ENCODE measurements at regions not wholly inside any gene's neighbourhood (a gene's known extent, or its start where the extent isn't known, plus 50 kb on each side); places are given as distances from the start of the nearest gene placed in this dataset.

- DNase-seq (ENCODE audit: low read depth in 3 of 3): no peak
Measured at GRCh38 chrX:9147726-9148125, 113.8 kb upstream of the FAM9B start.

DNA sequence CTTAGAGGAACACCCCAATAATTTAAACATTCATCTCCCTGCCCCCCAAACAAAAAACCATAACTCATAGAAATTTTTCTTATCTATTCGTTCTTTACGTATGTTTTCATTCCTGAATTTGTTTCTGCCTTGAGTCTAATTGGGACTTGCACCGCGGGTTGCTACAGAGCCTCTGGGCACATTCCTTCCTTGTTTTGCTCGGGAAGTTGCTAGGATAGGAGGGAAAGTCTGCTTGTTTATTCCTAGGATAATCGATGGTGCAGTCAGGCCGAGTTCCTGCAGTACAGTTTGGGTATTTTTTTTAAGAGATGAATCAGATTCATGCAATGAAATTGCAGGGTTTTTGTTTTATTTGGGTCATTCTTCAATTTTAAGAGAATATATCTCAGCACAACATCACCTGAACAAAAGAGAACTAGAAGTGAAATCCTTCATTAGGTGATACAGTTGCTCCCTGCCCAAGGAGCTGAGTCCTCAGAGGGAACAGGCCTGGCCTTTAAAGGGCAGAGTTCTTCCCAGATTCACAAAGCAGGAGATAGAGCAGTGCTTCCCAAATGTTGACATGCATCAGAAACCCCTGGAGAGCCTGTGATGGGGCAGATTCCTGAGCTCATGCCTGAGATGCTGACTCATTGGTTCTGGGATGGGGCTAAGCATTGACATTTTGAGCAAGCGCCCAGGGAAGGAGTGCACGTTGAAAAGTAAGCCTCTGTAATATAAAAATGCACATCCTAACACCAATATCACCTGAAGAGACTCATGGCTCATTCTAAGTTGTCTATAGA, 114.9 kb upstream of the FAM9B start:
- DNase-seq (ENCODE audit: low read depth in 3 of 3): no peak

- no peak for DNase-seq (ENCODE audit: low read depth in 3 of 3)
Measured at GRCh38 chrX:9149501-9150245, 115.7 kb upstream of the FAM9B start.

DNA sequence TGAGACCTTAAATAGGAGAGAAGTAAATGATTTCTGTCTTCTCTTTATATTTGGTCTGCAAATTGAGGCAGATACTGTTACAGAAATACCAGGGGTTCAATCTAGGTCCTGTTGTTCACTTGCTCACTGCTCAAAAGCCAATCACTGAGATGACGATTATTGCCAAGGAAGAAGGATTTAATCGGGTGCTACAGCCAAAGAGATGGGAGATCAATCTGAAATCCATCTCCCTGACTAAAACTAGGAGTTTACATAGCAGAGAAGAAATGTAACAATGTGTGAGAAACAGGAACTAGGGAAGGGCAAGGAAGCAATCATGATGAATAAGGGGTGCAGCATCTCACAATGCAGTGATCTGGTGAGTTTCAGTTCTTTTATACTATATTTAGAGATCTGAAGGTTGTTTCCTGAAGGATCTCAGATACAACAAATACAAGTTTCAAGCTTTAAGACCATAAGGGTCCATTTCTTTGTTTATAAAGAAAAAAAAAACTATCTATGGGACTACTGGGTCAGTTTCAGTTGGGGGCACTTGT, 117.9 kb upstream of the FAM9B start:
- no peak for DNase-seq (ENCODE audit: low read depth in 3 of 3)

- DNase-seq (ENCODE audit: low read depth in 3 of 3): no peak
Measured at GRCh38 chrX:9153300-9153699, 119.4 kb upstream of the FAM9B start.

DNA sequence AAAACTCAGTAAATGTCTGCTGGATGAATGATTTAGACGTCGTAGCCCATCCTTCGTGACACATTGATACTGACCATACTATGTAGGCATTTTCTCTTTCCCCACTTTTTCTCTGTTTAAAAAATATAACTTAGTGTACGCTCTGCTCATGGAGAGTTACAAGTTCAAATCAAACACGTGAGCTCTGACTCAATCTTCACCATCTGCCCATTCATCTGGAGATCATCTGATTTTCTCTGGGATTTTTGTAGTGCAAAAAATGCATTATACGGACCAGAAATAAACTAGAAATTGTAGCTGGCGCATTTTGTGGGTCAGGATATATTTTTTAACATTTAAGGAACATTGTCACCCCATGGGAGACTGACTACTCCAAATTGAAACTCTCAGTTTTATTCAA, 124.7 kb upstream of the FAM9B start:
- DNase-seq (ENCODE audit: low read depth in 3 of 3): no peak

DNA sequence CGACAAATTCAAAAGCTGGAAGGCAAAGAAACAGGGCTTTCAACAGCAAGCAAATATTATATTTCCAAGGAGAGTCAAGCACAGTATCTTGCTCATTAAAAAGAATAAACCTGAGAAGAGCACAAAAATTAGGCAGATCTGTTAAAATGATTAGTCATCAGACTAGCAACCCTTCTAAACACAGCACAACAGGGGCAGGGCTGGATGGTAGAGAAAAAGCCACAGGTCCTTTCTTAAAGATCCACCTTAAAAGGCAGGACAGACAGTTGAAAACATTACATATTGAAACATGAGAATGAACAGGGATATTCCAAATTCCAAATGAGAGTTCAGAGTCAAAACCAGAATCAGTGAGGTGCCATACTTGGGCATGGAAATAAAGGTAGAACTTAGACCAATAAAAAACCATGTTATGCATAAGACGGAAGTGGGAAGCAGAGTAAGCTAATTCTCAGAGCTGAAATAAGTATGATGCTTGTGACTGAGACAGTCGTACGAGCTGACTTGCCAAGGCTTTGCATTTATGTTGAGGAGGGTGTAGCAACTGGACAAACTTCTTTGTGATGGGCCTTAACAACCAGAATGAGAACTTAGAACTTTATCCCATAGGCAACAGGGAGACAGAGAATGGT, 126.9 kb upstream of the FAM9B start:
- no peak for DNase-seq (ENCODE audit: low read depth in 3 of 3)

DNA sequence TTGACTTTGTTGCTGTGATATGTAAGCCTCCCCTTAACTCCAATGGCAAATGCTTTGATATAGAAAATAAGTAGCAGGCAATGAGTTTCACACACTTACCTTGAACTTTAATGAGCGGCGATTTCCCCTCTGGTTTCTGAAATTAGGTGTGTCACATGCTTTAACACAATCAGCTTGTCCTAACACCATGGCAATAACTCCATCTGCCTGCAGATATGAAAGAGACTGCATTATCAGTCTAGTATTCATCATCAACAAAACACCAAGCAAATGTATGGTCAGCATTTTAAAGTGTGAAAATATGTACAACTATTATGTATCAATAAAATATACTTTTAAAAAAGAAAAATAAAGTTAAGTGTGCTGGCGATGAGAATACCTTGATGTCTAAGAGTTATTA, 128.8 kb upstream of the FAM9B start:
- no peak for DNase-seq (ENCODE audit: low read depth in 3 of 3)

DNA sequence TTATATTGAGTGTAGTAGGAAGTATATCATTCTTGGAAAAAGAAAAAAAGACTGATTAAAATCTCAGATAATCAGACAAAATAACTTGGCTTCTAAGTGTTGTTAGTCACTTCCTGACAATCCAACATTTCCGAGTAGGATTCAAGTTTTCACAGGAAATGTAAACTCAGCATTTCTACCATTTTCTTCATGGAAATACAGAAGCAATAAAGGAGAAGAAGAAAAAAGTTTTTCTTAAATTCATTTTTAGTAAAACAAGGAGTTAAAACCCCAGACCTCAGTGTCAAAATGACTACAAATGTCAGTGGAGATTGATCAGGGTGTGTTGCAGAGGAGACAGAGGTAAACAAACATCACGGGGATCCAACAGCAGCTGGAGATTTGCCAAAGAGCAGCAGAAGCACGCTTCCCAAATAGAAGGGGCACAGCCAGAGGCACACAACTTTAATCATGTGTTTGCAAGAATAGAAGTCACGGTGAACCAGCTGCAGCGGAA, 129.3 kb upstream of the FAM9B start:
- DNase-seq (ENCODE audit: low read depth in 3 of 3): no peak

DNA sequence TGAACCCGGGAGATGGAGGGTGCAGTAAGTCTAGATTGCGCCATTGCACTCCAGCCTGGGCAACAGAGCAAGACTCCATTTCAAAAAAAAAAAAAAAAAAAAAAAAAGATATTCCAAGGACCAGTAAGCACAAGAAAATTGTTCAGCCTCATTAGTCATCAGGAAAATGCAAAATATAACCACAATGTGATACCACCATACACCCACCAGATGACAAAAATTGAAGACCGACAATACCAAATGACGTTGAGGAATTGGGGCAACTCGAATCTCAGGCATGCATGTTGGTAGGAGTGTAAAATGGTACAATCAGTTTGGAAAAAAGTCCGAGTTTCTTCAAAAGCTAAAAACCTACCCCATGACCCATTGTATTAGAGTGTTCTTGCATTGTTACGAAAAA, 130.2 kb upstream of the FAM9B start:
- DNase-seq (ENCODE audit: low read depth in 3 of 3): no peak

DNA sequence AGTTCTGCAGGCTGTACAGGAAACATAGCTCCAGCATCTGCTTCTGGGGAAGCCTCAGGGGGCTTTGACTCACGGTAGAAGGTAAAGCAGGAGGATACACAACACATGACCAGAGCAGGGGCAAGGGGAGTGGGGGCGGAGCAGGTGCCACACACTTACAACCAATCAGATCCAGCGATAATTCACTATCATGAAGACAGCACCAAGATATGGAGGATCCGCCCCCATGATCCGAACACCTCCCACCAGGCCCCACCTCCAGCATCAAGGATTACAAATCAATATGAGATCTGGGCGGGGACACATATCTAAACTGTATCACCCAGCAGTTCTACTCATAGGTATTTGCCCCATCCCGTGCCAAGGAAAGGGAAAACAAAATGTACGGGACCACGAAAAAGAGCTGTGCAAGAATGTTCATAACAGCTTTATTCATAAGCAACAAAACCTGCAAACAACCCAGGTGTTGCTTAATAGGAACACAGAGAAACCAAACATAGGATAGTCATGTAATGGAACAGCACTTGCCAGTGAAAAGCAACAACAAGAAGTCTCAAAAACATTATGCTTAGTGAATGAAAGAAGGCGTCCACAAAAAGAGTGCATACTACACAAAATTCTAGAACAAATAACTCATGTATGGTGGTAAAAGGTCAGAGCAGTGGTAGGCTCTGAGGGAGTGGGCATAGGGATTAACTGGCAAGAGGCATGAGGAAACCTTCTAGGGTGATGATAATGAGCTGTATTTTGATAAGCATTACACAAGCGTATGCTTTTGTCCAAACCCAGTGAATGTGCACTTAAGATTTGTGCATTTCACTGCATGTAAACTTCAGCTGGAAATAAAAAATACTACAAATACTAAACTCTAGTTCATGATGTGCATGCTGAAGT, 130.9 kb upstream of the FAM9B start:
- DNase-seq (ENCODE audit: low read depth in 3 of 3): no peak

DNA sequence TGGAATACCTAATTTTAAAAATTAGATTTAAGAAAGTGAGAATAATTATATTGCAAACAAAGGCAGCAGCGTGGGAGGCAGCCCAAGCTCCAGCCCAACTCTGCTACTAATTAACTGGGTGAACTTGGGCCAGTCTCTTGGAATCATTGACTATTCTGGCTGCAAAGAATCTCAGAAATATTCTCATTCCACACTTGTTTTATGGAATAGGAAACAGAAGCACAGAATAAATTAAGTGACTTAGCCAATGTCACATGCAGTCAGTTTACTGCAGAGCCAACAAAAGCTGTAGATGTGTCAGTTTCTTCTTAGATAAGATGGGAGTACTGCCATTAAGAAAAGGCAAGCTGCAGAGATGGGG, 132.6 kb upstream of the FAM9B start:
- no peak for DNase-seq (ENCODE audit: low read depth in 3 of 3)

GRCh38 chrX:9171841-9172463, 138.0 kb upstream of the FAM9B start:
- no peak for DNase-seq (ENCODE audit: low read depth in 3 of 3)

GRCh38 chrX:9172464-9172850, 138.5 kb upstream of the FAM9B start:
- no peak for DNase-seq (ENCODE audit: low read depth in 3 of 3)

DNA sequence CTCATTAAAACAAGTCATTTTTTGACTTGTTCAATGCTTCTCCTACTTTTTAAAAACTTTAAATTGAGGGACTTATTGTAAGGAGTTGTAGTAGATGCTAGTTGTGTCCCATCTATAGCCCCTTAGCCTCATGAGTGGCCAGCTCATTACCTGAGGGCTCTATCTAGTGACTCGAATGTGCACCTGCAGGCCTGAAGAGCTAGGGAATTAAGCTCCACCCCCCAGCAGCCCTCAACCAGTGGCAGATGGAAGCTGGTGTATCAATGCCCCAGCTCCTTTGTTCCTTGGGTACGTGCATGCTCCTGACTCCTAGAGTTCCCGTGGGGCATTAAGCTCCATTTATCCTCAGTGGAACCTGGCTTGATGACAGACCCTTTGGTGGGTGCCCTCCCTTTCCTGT, 146.7 kb upstream of the FAM9B start:
- DNase-seq (ENCODE audit: low read depth in 3 of 3): no peak

DNA sequence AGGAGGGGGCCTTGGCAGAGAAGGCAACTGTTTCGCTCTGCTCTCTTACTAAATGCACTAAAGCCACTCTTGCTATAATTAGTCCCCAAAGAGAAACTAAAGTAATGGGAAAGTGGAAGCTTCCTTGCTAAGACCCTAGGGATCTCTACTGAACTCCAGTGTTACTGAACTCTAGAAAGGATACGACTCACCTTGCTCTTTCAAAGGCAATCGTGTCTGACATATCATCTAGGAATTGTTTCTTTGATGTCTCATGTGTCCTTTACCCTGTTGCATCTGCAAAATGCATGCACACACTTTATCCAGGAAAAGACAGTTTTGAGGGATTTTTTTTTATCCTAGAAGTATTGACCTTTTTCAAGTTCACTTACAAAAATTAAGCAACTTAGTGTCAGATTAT, 148.1 kb upstream of the FAM9B start:
- no peak for DNase-seq (ENCODE audit: low read depth in 3 of 3)

- no peak for DNase-seq (ENCODE audit: low read depth in 3 of 3)
Measured at GRCh38 chrX:9183481-9183880, 149.6 kb upstream of the FAM9B start.

- DNase-seq (ENCODE audit: low read depth in 3 of 3): no peak
Measured at GRCh38 chrX:9184211-9184610, 150.3 kb upstream of the FAM9B start.

- no peak for DNase-seq (ENCODE audit: low read depth in 3 of 3)
Measured at GRCh38 chrX:9188117-9188516, 154.2 kb upstream of the FAM9B start.

GRCh38 chrX:9189286-9189685, 155.4 kb upstream of the FAM9B start:
- no peak for DNase-seq (ENCODE audit: low read depth in 3 of 3)

- DNase-seq (ENCODE audit: low read depth in 3 of 3): no peak
Measured at GRCh38 chrX:9191392-9191791, 157.5 kb upstream of the FAM9B start.
